Peyer's patch (tissue), 4 donors: ENCODE measurements at regions not wholly inside any gene's neighbourhood (a gene's known extent, or its start where the extent isn't known, plus 50 kb on each side); places are given as distances from the start of the nearest gene placed in this dataset.

ENCODE experiments used
- CTCF ChIP-seq, 6 experiments: fragments of 450-650 bp in 4 of 6; fragments of 200-600 bp in 2 of 6; sonication (generic) in 1 of 6; IDR thresholded peaks; one replicate each; pipeline ENCODE4 v1.5.1; 2017 to 2019; ENCODE audit warnings: antibody characterized with exemption in 6 of 6, mild to moderate bottlenecking in 3 of 6, moderate library complexity in 1 of 6
- POLR2A ChIP-seq, 2 donors: fragments of 450-650 bp; IDR thresholded peaks; one replicate each; pipeline ENCODE4 v1.5.1; 2017; ENCODE audit warnings: antibody characterized with exemption in 2 of 2, mild to moderate bottlenecking in 2 of 2, moderate library complexity in 2 of 2

- no peak for TF ChIP-seq POLR2A (IDR thresholded peaks at IDR 0.05)
- TF ChIP-seq CTCF (IDR thresholded peaks at IDR 0.05) = no peak
These were observed 84.9 kb downstream of the CYB561 start for GRCh38 chr17:63361182-63361581.
